ENCODE measurements at regions not wholly inside any gene's neighbourhood (a gene's known extent, or its start where the extent isn't known, plus 50 kb on each side); places are given as distances from the start of the nearest gene placed in this dataset.

DNA sequence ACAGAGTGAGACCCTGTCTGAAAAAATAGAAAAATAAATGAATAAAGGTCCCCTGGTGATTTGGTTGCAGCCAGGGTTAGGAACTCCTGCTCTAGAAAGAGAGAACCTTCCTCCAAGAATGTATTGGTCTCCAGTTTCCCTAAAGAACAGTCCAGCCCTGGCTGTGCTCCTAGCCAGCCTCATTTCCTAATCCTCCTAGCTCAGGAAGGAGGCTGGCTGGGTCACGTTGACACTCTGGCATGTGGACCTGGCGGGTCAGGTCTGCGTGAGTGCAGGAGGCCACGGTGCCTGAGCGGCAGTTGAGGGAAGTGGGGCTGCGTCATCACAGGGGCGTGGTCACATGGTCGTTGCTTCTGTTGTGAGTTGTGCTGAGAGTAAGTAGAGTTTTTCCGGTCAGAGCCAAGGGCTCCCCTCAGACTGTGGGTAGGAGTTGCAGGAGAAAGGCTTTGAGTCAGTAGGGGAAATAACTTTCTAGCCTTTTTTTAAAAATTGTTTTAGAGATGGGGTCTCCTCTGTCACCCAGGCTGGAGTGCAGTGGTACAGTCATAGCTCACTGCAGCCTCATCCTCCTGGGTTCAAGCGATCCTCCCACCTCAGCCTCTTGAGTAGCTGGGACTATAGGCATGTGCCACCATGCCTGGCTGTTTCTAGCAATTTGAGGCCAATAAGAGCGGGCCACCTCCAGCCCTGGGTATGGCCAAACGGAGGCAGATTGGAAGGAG, 194.0 kb upstream of the CIBAR2 start:
- Histone ChIP-seq H3K4me1 (ENCODE audit: low read depth) (peaks cover 64% of the 10 kb centered on the region), H3K27me3 (no peaks in the 10 kb centered on the region), H3K27ac (peak overlapping the region; percentile 2), H3K4me3 (no peak overlapping the region), H3K9me3 (ENCODE audit: low read depth) (no peaks in the 10 kb centered on the region), H3K36me3 (no peaks in the 10 kb centered on the region)
- TF ChIP-seq, protein P1, sequence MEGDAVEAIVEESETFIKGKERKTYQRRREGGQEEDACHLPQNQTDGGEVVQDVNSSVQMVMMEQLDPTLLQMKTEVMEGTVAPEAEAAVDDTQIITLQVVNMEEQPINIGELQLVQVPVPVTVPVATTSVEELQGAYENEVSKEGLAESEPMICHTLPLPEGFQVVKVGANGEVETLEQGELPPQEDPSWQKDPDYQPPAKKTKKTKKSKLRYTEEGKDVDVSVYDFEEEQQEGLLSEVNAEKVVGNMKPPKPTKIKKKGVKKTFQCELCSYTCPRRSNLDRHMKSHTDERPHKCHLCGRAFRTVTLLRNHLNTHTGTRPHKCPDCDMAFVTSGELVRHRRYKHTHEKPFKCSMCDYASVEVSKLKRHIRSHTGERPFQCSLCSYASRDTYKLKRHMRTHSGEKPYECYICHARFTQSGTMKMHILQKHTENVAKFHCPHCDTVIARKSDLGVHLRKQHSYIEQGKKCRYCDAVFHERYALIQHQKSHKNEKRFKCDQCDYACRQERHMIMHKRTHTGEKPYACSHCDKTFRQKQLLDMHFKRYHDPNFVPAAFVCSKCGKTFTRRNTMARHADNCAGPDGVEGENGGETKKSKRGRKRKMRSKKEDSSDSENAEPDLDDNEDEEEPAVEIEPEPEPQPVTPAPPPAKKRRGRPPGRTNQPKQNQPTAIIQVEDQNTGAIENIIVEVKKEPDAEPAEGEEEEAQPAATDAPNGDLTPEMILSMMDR (IDR thresholded peaks at IDR 0.05; ENCODE audit: low read depth, low read length): no peak
- DNase-seq (ENCODE audit: low read depth in 1 of 2, low spot score in 1 of 2): peak; percentile 65 to 92

GRCh38 chr16:85306793-85307551, 194.7 kb upstream of the CIBAR2 start:
- no peak for DNase-seq (ENCODE audit: low read depth in 1 of 2, low spot score in 1 of 2)
- H3K4me3 ChIP-seq: no peak overlapping the region
- peak overlapping the region; percentile 93 for H3K27ac ChIP-seq
- H3K27me3 ChIP-seq: no peaks in the 10 kb centered on the region
- H3K36me3 ChIP-seq: no peaks in the 10 kb centered on the region
- H3K4me1 ChIP-seq (ENCODE audit: low read depth): peaks cover 64% of the 10 kb centered on the region
- H3K9me3 ChIP-seq (ENCODE audit: low read depth): no peaks in the 10 kb centered on the region
- TF ChIP-seq, protein P1 (IDR thresholded peaks at IDR 0.05; ENCODE audit: low read depth, low read length): no peak

- Histone ChIP-seq H3K4me3 (no peak overlapping the region), H3K27ac (peak overlapping the region; percentile 93), H3K9me3 (ENCODE audit: low read depth) (no peaks in the 10 kb centered on the region), H3K27me3 (no peaks in the 10 kb centered on the region), H3K4me1 (ENCODE audit: low read depth) (peaks cover 66% of the 10 kb centered on the region), H3K36me3 (no peaks in the 10 kb centered on the region)
- DNase-seq (ENCODE audit: low read depth in 1 of 2, low spot score in 1 of 2): no peak
- TF ChIP-seq, protein P1 (IDR thresholded peaks at IDR 0.05; ENCODE audit: low read depth, low read length): no peak
Measured at GRCh38 chr16:85307552-85308364, 195.5 kb upstream of the CIBAR2 start.

GRCh38 chr16:85308611-85309540, 196.6 kb upstream of the CIBAR2 start:
- Histone ChIP-seq H3K9me3 (ENCODE audit: low read depth) (no peaks in the 10 kb centered on the region), H3K4me3 (no peak overlapping the region), H3K36me3 (no peaks in the 10 kb centered on the region), H3K4me1 (ENCODE audit: low read depth) (peaks cover 73% of the 10 kb centered on the region), H3K27ac (peak overlapping the region; percentile 93), H3K27me3 (no peaks in the 10 kb centered on the region)
- TF ChIP-seq, protein P1 (IDR thresholded peaks at IDR 0.05; ENCODE audit: low read depth, low read length): no peak
- DNase-seq (ENCODE audit: low read depth in 1 of 2, low spot score in 1 of 2): no peak
